H1 (cell line): ENCODE measurements at regions not wholly inside any gene's neighbourhood (a gene's known extent, or its start where the extent isn't known, plus 50 kb on each side); places are given as distances from the start of the nearest gene placed in this dataset.

Source experiments
- CTCF ChIA-PET: fragments of 300-600 bp; sonication (Branson Sonifier 250); formaldehyde crosslinking; loops from one replicate; lab custom pipeline; 2021; ENCODE audit not compliant: partially characterized antibody; lab: Charles Lee
- POLR2A ChIA-PET: fragments of 300-600 bp; sonication (Branson Sonifier 250); formaldehyde crosslinking; loops from one replicate; lab custom pipeline; 2021; ENCODE audit warnings: inconsistent platforms; ENCODE audit not compliant: partially characterized antibody; lab: Charles Lee
- DNase-seq, 2 experiments: peaks; one replicate each; pipeline versions ENCODE4 v3.0.0 to v3.0.0-alpha.2; 2010 to 2022; ENCODE audit warnings: low spot score in 2 of 2, low read depth in 1 of 2, mixed read lengths in 1 of 2
- FAIRE-seq: peaks from 2 replicates; lab custom pipeline; 2011; peaks lifted over from hg19 to GRCh38; lab: Jason Lieb, UNC
- H2AFZ ChIP-seq: 2 replicates; pipeline ENCODE4 v1.8.1; 2012; ENCODE audit warnings: low read length, inconsistent platforms
- H2AK5ac ChIP-seq: 2 replicates; pipeline ENCODE4 v1.6.1; 2013; ENCODE audit warnings: low read depth, low read length
- H2BK120ac ChIP-seq: replicated peaks from 2 replicates; pipeline ENCODE3; 2013; ENCODE audit warnings: low read depth, low read length, inconsistent platforms
- H2BK12ac ChIP-seq: 2 replicates; pipeline ENCODE4 v1.6.1; 2013; ENCODE audit warnings: low read depth, low read length
- H2BK15ac ChIP-seq: 2 replicates; pipeline ENCODE4 v1.6.1; 2013; ENCODE audit warnings: low read length
- H2BK20ac ChIP-seq: 2 replicates; pipeline ENCODE4 v1.6.1; 2013; ENCODE audit warnings: low read length
- H2BK5ac ChIP-seq: 2 replicates; pipeline ENCODE4 v1.6.1; 2013; ENCODE audit warnings: low read depth, low read length
- H3K14ac ChIP-seq: 2 replicates; pipeline ENCODE4 v1.6.1; 2013; ENCODE audit warnings: inconsistent platforms; ENCODE audit not compliant: insufficient read length
- H3K18ac ChIP-seq: 2 replicates; pipeline ENCODE4 v1.6.1; 2013; ENCODE audit warnings: low read length; ENCODE audit errors: extremely low read depth
- H3K23ac ChIP-seq: 2 replicates; pipeline ENCODE4 v1.6.1; 2013; ENCODE audit warnings: inconsistent platforms; ENCODE audit not compliant: insufficient read length
- H3K23me2 ChIP-seq: 2 replicates; pipeline ENCODE4 v1.6.1; 2013; ENCODE audit warnings: low read depth, low read length
- H3K27ac ChIP-seq: 2 replicates; pipeline ENCODE4 v1.6.1; 2011; ENCODE audit warnings: low read depth, low read length, inconsistent platforms
- H3K27me3 ChIP-seq, 4 experiments: replicated peaks in 1 of 4; 1 replicate in 1 of 4; 2 replicates in 3 of 4; pipeline versions ENCODE4 v1.6.1 to v1.8.1; 2011 to 2013; ENCODE audit warnings: low read length in 3 of 4, mild to moderate bottlenecking in 3 of 4, inconsistent platforms in 2 of 4, mixed read lengths in 2 of 4, moderate library complexity in 1 of 4; ENCODE audit not compliant: control insufficient read depth in 3 of 4, insufficient read depth in 3 of 4; ENCODE audit errors: extremely low read depth in 1 of 4
- H3K36me3 ChIP-seq, 4 experiments: 2 replicates each; pipeline versions ENCODE4 v1.6.1 to v1.8.1; 2011 to 2013; ENCODE audit warnings: mild to moderate bottlenecking in 4 of 4, low read length in 3 of 4, moderate library complexity in 2 of 4, control low read depth in 1 of 4, inconsistent platforms in 1 of 4; ENCODE audit not compliant: insufficient read depth in 4 of 4, control insufficient read depth in 2 of 4
- H3K4ac ChIP-seq: replicated peaks from 2 replicates; pipeline ENCODE3; 2013; ENCODE audit warnings: low read length, low read depth, mixed read lengths, inconsistent platforms; ENCODE audit not compliant: insufficient read length
- H3K4me1 ChIP-seq, 4 experiments: replicated peaks in 1 of 4; 1 replicate in 1 of 4; 2 replicates in 3 of 4; pipeline versions ENCODE4 v1.6.1 to v1.8.1; 2011 to 2013; ENCODE audit warnings: low read length in 3 of 4, inconsistent platforms in 2 of 4, mixed read lengths in 1 of 4; ENCODE audit not compliant: insufficient read depth in 4 of 4, control insufficient read depth in 3 of 4
- H3K4me2 ChIP-seq, 2 experiments: 2 replicates each; pipeline versions ENCODE4 v1.6.1 to v1.8.1; 2011 to 2013; ENCODE audit warnings: low read depth in 2 of 2, low read length in 2 of 2, control low read depth in 1 of 2, inconsistent platforms in 1 of 2, mild to moderate bottlenecking in 1 of 2; ENCODE audit not compliant: insufficient read depth in 1 of 2
- H3K4me3 ChIP-seq, 4 experiments: fragments of 200-600, 300-600 bp in 1 of 4; sonication (generic), shearing (Covaris generic), sonication (Bioruptor Twin) in 1 of 4; 2 replicates each; pipeline versions ENCODE4 v1.5.1 to v1.8.1; 2011 to 2016; ENCODE audit warnings: low read length in 4 of 4, low read depth in 3 of 4, control low read depth in 2 of 4, inconsistent platforms in 2 of 4, mild to moderate bottlenecking in 2 of 4, mixed read lengths in 1 of 4, moderate library complexity in 1 of 4; ENCODE audit not compliant: insufficient read depth in 2 of 4; ENCODE audit errors: extremely low read depth in 1 of 4
- H3K56ac ChIP-seq: replicated peaks from 2 replicates; pipeline ENCODE3; 2013; ENCODE audit warnings: low read depth, mild to moderate bottlenecking, mixed read lengths, low read length, inconsistent platforms; ENCODE audit not compliant: insufficient read length
- H3K79me1 ChIP-seq: 2 replicates; pipeline ENCODE4 v1.6.1; 2013; ENCODE audit warnings: low read depth, low read length, control low read depth
- H3K79me2 ChIP-seq, 2 experiments: 2 replicates each; pipeline versions ENCODE4 v1.6.1 to v1.8.1; 2012 to 2013; ENCODE audit warnings: low read length in 2 of 2, mild to moderate bottlenecking in 2 of 2, inconsistent platforms in 1 of 2; ENCODE audit not compliant: insufficient read depth in 2 of 2, control insufficient read depth in 1 of 2
- H3K9ac ChIP-seq, 4 experiments: replicated peaks in 1 of 4; 1 replicate in 1 of 4; 2 replicates in 3 of 4; pipeline versions ENCODE4 v1.6.1 to v1.8.1; 2011 to 2013; ENCODE audit warnings: low read depth in 3 of 4, low read length in 3 of 4, control low read depth in 2 of 4, mild to moderate bottlenecking in 2 of 4, moderate library complexity in 2 of 4, inconsistent platforms in 1 of 4; ENCODE audit errors: extremely low read depth in 1 of 4
- H3K9me3 ChIP-seq, 2 experiments: 2 replicates each; pipeline versions ENCODE4 v1.6.1 to v1.8.1; 2012 to 2013; ENCODE audit warnings: mild to moderate bottlenecking in 2 of 2, moderate library complexity in 2 of 2, control low read depth in 1 of 2, inconsistent platforms in 1 of 2, low read depth in 1 of 2, low read length in 1 of 2, mixed read lengths in 1 of 2; ENCODE audit not compliant: insufficient read depth in 2 of 2
- H4K20me1 ChIP-seq, 2 experiments: replicated peaks in 1 of 2; 2 replicates each; pipeline versions ENCODE3 to v1.8.1; 2011 to 2013; ENCODE audit warnings: inconsistent platforms in 2 of 2, low read length in 2 of 2, mild to moderate bottlenecking in 1 of 2; ENCODE audit not compliant: insufficient read depth in 2 of 2, control insufficient read depth in 1 of 2
- H4K5ac ChIP-seq: 2 replicates; pipeline ENCODE4 v1.6.1; 2013; ENCODE audit warnings: low read length, low read depth, mixed read lengths, inconsistent platforms; ENCODE audit not compliant: insufficient read length
- H4K8ac ChIP-seq: 2 replicates; pipeline ENCODE4 v1.8.0; 2013; ENCODE audit warnings: mild to moderate bottlenecking, moderate library complexity, low read length, inconsistent platforms; ENCODE audit not compliant: insufficient read depth; ENCODE audit errors: extremely low read depth
- H4K91ac ChIP-seq: replicated peaks from 2 replicates; pipeline ENCODE3; 2013; ENCODE audit warnings: low read length, mixed read lengths, inconsistent platforms; ENCODE audit not compliant: insufficient read length
- GTF2F1 ChIP-seq: IDR thresholded peaks from 2 replicates; pipeline ENCODE4 v1.6.1; 2012; ENCODE audit warnings: low read depth, low read length, improper control_type of control experiment, borderline replicate concordance
- HDAC2 ChIP-seq, 2 experiments: fragments of 300-600 bp in 1 of 2; sonication (generic) in 1 of 2; IDR thresholded peaks; 2 replicates each; pipeline ENCODE4 v1.6.1; 2011 to 2012; ENCODE audit warnings: low read depth in 2 of 2, low read length in 2 of 2, mild to moderate bottlenecking in 2 of 2, moderate library complexity in 2 of 2, borderline replicate concordance in 1 of 2, inconsistent platforms in 1 of 2
- HDAC6 ChIP-seq: IDR thresholded peaks from one replicate; pipeline ENCODE4 v1.7.1; 2012; ENCODE audit warnings: low read depth, mild to moderate bottlenecking, inconsistent platforms, low read length, moderate library complexity
- POU5F1 ChIP-seq: IDR thresholded peaks from 2 replicates; pipeline ENCODE4 v1.6.1; 2011; ENCODE audit warnings: low read depth, mild to moderate bottlenecking, low read length, moderate library complexity
- RAD21 ChIP-seq, 2 experiments: IDR thresholded peaks in 1 of 2; conservative IDR thresholded peaks in 1 of 2; 2 replicates each; pipeline ENCODE4 v1.6.1; 2011; ENCODE audit warnings: low read depth in 2 of 2, low read length in 2 of 2, improper control_type of control experiment in 1 of 2, inconsistent platforms in 1 of 2, mild to moderate bottlenecking in 1 of 2, moderate library complexity in 1 of 2
- RNF2 ChIP-seq: fragments of 200-900, 300-1000 bp; sonication (generic); IDR thresholded peaks from 2 replicates; pipeline ENCODE4 v1.7.1; 2016; ENCODE audit warnings: borderline replicate concordance, low read depth, mild to moderate bottlenecking, antibody characterized with exemption, low read length; ENCODE audit not compliant: poor library complexity, severe bottlenecking; ENCODE audit errors: missing control alignments
- SIN3A ChIP-seq, 2 experiments: IDR thresholded peaks in 1 of 2; conservative IDR thresholded peaks in 1 of 2; 2 replicates each; pipeline ENCODE4 v1.6.1; 2011 to 2012; ENCODE audit warnings: low read length in 2 of 2, improper control_type of control experiment in 1 of 2, low read depth in 1 of 2, mild to moderate bottlenecking in 1 of 2
- SP4 ChIP-seq: IDR thresholded peaks from 2 replicates; pipeline ENCODE4 v1.6.1; 2012; ENCODE audit warnings: low read length, inconsistent platforms
- TEAD4 ChIP-seq: IDR thresholded peaks from 2 replicates; pipeline ENCODE4 v1.6.1; 2012; ENCODE audit warnings: low read depth, low read length, inconsistent platforms, mixed read lengths
- WGBS, 2 experiments: shearing (Covaris generic) in 1 of 2; methylation state at CpG; one replicate each; pipeline versions ENCODE4 v1.1.6 to v1.1.7; 2013 to 2015; ENCODE audit warnings: low lambda C conversion rate in 2 of 2, mixed read lengths in 2 of 2, inconsistent platforms in 1 of 2, low coverage in 1 of 2, missing lambda C conversion rate in 1 of 2; ENCODE audit not compliant: insufficient replicate concordance in 2 of 2, insufficient coverage in 1 of 2, insufficient read length in 1 of 2; ENCODE audit errors: extremely low coverage in 1 of 2, missing lambda C conversion rate in 1 of 2; 5-methylcytosine and 5-hydroxymethylcytosine counted together

DNA sequence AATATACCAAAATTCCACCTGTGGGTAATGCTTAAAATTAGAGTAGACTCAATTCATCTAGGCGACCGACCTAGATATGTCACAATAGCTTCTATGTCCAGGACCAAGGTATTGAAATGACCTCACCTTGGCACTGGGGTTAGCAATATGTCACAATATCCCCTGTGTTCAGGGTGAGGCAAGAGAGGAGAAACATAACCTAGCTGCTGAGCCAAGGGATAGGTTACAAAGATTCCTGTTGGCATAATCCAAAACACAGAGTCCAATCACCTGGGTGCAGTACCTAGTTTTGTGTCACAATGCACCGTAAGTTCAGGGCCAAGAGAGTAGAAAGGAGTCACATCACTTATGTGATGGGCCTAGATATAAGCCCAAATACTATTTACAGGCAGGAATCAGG, 957.5 kb upstream of the TSPY4 start:
- no peak for DNase-seq
- WGBS, 2 experiments: 71% methylated on average over 3 of the region's 3 CpGs; no CpG with 5 or more reads in 1 of the 2 experiments
- Histone ChIP-seq H3K4me2 (no peak overlapping the region), H3K4me1 (no peaks in the 10 kb centered on the region), H3K56ac (no peak overlapping the region), H3K23ac (no peak overlapping the region), H3K4ac (no peak overlapping the region), H4K5ac (no peak overlapping the region), H2BK15ac (no peak overlapping the region), H3K36me3 (no peaks in the 10 kb centered on the region; a peak in 1 of 8 replicates), H3K79me1 (no peaks in the 10 kb centered on the region), H3K27ac (no peak overlapping the region), H3K4me3 (no peak overlapping the region), H3K27me3 (no peaks in the 10 kb centered on the region), H2BK120ac (no peak overlapping the region), H3K9me3 (peaks cover 15 to 65% of the 10 kb centered on the region in 2 experiments; a peak in 3 of 4 replicates), H2AFZ (no peak overlapping the region), H3K9ac (no peak overlapping the region), H2BK20ac (no peak overlapping the region), H2BK5ac (no peak overlapping the region), H4K91ac (no peak overlapping the region), H4K20me1 (no peaks in the 10 kb centered on the region), H2BK12ac (no peak overlapping the region), H3K23me2 (no peaks in the 10 kb centered on the region), H3K14ac (no peak overlapping the region)
- no peak for FAIRE-seq
- CTCF ChIA-PET: no interaction called here
- POLR2A ChIA-PET: no interaction called here
- TF ChIP-seq POU5F1: no peak
- TF ChIP-seq RNF2: no peak
- no peak for TF ChIP-seq RAD21 (IDR thresholded peaks at IDR 0.05 in 1 of 2, conservative IDR thresholded peaks at IDR 0.05 in 1 of 2; ENCODE audit: low read depth in 2 of 2, low read length in 2 of 2)
- no peak for TF ChIP-seq TEAD4
- no peak for TF ChIP-seq GTF2F1
- TF ChIP-seq SP4: no peak
- no peak for TF ChIP-seq HDAC2 (IDR thresholded peaks at IDR 0.05; ENCODE audit: borderline replicate concordance in 1 of 2, low read depth in 2 of 2, low read length in 2 of 2)
- TF ChIP-seq SIN3A (conservative IDR thresholded peaks at IDR 0.05 in 1 of 2, IDR thresholded peaks at IDR 0.05 in 1 of 2; ENCODE audit: low read depth in 1 of 2, low read length in 2 of 2): no peak
- no peak for TF ChIP-seq HDAC6
- TF ChIP-seq, all 59 proteins: peak for 0
- H3K79me2 ChIP-seq: no peaks in the 10 kb centered on the region
- H4K8ac ChIP-seq: no peak overlapping the region
- H2AK5ac ChIP-seq: no peak overlapping the region
- H3K18ac ChIP-seq: no peak overlapping the region
